PFSK-1 (cell line): ENCODE measurements at regions not wholly inside any gene's neighbourhood (a gene's known extent, or its start where the extent isn't known, plus 50 kb on each side); places are given as distances from the start of the nearest gene placed in this dataset.

Experiments
- FOXP2 ChIP-seq: optimal IDR thresholded peaks from 2 replicates; pipeline ENCODE3; 2011; ENCODE audit warnings: borderline replicate concordance, control low read depth, inconsistent platforms; ENCODE audit not compliant: insufficient read depth; ENCODE audit errors: extremely low read length, extremely low read depth
- POLR2AphosphoS5 ChIP-seq: IDR thresholded peaks from 2 replicates; pipeline ENCODE4 v1.6.1; 2012; ENCODE audit warnings: low read depth, mild to moderate bottlenecking, control low read depth, low read length, moderate library complexity
- SIN3A ChIP-seq: IDR thresholded peaks from 2 replicates; pipeline ENCODE4 v1.6.1; 2012; ENCODE audit warnings: mild to moderate bottlenecking, low read length, moderate library complexity, borderline replicate concordance; ENCODE audit not compliant: insufficient read depth
- TAF1 ChIP-seq: IDR thresholded peaks from 2 replicates; pipeline ENCODE4 v1.6.1; 2012; ENCODE audit warnings: low read length, control low read depth, borderline replicate concordance; ENCODE audit not compliant: insufficient read depth
- TF ChIP-seq, protein P1 (sequence below), 2 experiments: IDR thresholded peaks; 2 replicates each; pipeline versions ENCODE4 v1.6.1 to v1.8.0; 2011 to 2012; ENCODE audit warnings: low read depth in 2 of 2, low read length in 2 of 2, control low read depth in 1 of 2, inconsistent platforms in 1 of 2, mild to moderate bottlenecking in 1 of 2, moderate library complexity in 1 of 2; ENCODE audit not compliant: insufficient read depth in 1 of 2

DNA sequence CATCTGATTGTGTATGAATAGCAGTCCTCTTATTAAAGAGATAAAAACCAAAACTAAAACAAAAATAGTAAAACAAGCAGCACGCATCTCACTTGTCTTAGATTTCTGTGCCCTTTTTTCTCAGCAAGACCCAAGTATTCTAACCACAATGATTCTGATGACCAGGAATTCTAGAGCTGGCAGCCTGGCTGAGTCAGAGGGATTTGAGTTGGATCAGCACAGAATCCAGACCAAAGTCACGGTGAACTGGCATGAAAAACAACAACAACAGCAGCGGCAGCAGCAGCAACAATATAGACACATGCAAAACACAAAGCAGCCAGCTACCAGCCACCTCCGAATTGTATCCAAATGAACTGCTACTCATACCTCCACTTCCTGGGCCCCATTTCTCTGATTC is 360.5 kb downstream of the KCNRG start:
- TF ChIP-seq, protein P1, sequence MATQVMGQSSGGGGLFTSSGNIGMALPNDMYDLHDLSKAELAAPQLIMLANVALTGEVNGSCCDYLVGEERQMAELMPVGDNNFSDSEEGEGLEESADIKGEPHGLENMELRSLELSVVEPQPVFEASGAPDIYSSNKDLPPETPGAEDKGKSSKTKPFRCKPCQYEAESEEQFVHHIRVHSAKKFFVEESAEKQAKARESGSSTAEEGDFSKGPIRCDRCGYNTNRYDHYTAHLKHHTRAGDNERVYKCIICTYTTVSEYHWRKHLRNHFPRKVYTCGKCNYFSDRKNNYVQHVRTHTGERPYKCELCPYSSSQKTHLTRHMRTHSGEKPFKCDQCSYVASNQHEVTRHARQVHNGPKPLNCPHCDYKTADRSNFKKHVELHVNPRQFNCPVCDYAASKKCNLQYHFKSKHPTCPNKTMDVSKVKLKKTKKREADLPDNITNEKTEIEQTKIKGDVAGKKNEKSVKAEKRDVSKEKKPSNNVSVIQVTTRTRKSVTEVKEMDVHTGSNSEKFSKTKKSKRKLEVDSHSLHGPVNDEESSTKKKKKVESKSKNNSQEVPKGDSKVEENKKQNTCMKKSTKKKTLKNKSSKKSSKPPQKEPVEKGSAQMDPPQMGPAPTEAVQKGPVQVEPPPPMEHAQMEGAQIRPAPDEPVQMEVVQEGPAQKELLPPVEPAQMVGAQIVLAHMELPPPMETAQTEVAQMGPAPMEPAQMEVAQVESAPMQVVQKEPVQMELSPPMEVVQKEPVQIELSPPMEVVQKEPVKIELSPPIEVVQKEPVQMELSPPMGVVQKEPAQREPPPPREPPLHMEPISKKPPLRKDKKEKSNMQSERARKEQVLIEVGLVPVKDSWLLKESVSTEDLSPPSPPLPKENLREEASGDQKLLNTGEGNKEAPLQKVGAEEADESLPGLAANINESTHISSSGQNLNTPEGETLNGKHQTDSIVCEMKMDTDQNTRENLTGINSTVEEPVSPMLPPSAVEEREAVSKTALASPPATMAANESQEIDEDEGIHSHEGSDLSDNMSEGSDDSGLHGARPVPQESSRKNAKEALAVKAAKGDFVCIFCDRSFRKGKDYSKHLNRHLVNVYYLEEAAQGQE (IDR thresholded peaks at IDR 0.05; ENCODE audit: insufficient read depth in 1 of 2, low read depth in 2 of 2, low read length in 2 of 2), result no peak
- TF ChIP-seq SIN3A, result no peak
- TF ChIP-seq POLR2AphosphoS5, result no peak
- TF ChIP-seq FOXP2, result no peak
- TF ChIP-seq TAF1, result no peak

DNA sequence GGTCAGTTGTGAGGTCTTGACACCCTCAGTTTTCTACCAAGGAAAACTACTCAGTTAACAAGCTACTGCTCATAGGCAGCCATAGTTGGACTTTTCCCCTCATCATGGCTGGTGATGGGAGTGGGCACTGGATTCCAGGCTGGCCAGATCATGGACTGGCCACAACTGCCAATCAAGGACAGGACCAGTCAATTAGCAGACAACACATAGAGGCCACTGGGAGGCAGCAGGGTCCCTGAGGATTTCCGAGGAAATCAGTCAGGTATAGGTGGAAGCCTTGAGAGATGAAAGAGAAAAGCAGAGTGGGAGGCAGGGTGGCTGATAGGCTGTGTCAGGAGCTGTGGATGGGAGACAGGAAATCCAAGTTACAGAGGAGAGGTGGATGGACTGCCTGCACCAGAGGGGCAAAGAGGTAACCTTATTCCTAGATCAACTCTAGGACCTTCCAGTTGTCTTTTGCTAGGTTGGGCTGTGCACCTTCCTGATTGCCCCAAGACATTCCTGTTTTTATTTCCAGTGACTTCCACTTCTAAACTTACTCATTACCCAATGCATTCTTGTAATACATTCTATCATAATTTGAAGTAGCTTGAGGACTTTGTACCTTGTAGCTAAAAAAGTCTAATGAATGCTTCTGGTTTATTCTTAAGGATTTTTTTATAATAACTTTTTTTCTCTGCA is 361.8 kb downstream of the KCNRG start:
- TF ChIP-seq, protein P1 (IDR thresholded peaks at IDR 0.05; ENCODE audit: insufficient read depth in 1 of 2, low read depth in 2 of 2, low read length in 2 of 2), result no peak
- TF ChIP-seq SIN3A, result no peak
- TF ChIP-seq TAF1, result no peak
- no peak for TF ChIP-seq FOXP2

DNA sequence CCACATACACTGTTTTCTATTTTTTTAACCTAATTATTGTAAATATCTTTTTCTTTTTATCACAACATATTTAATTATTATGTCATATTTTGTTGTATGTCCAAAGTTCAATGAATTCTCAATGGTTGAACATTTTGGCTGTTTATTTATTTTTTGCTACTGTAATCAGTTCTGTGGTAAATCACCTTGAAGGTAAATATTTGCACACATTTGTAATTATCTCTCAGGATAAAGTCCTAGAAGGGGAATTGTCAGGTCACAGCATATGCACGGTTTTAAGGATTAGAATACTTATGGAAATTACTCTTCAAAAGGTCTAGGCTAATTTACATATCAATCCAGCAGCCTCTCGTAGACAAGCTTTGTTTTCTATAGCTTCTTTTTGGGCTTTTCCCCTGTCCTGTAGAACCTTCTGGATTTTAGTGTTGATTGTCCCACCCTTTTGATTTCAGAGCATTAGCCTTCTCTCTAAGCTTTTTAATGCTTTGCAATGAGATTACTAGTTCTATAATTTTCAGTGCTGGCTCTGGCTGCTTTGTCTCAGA is 362.6 kb downstream of the KCNRG start:
- TF ChIP-seq, protein P1 (IDR thresholded peaks at IDR 0.05; ENCODE audit: insufficient read depth in 1 of 2, low read depth in 2 of 2, low read length in 2 of 2), result no peak
- TF ChIP-seq FOXP2 (no peak), TAF1 (no peak), POLR2AphosphoS5 (no peak), SIN3A (no peak)

DNA sequence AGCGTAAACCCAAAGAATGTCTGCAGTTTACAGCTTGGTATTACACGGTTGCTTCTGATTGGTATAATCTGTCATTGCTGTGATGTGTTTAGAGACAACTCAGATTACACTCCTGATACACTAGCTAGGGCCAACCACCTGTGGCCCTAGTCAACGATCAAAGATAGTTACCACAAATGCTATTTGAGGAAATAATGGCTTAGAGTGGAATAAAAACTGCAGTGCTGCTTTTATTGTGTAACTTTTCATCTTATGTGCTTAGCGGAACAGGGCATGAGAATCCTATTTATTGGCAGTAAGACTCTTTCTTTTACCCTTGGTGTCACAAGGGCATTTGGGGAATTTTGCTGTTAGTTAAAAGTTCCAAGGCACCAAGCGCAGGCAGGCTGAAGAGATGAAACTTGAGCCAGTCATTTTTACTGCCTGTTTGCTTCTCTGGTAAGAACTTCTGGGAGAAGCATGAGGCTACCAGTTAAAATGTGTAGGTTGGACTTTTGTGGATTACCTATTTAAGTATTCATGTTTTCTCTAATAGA is 363.3 kb downstream of the KCNRG start:
- no peak for TF ChIP-seq FOXP2
- TF ChIP-seq POLR2AphosphoS5, result no peak
- TF ChIP-seq TAF1, result no peak

DNA sequence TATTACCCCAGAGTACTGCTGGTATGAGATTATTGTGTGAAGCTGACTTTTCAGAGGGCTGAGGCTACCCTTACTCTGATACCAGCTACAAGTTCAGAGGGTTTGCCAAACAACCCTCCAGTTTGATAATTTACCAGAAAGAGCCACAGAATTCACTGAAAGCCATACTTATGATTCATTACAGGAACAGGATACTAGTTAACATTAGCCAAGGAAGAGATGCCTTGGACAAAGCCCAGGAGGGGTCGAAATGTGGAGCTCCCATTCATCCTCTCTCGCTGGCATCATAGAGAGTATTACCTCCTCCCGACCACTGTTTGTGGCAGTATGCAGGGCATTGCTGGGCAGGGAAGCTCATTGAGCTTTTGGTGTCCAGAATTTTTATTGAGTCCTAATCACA is 364.3 kb downstream of the KCNRG start:
- no peak for TF ChIP-seq POLR2AphosphoS5
- TF ChIP-seq TAF1, result no peak
- no peak for TF ChIP-seq SIN3A
- no peak for TF ChIP-seq FOXP2
- TF ChIP-seq, protein P1 (IDR thresholded peaks at IDR 0.05; ENCODE audit: insufficient read depth in 1 of 2, low read depth in 2 of 2, low read length in 2 of 2), result no peak
